ENCODE measurements at regions not wholly inside any gene's neighbourhood (a gene's known extent, or its start where the extent isn't known, plus 50 kb on each side); places are given as distances from the start of the nearest gene placed in this dataset.

DNA sequence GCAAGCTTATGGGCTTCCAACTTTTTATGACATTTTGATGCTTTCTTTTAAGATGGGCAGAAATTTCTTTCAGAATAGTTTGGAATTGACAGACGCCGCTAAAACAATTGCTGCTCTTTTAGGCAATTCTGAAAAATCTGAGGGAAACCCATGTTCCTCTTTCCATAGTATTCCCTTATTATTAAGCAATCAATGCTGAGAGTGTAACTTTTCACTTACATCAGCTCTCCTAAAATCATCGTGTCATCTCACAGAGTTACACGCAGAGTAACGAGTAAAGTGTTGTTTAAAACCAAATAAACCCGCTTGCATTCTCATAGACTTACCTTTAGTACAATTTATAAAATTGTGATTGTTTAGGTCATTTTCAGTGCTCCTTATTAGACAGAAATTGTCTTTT lies 150.6 kb downstream of the MAF start:
- Histone ChIP-seq H3K9me1 (ENCODE audit: control insufficient read depth, extremely low read depth, insufficient read depth, low read length) (no peaks in the 10 kb centered on the region), H3K27me3 (ENCODE audit: control insufficient read depth, extremely low read depth, insufficient read depth, low read length) (no peaks in the 10 kb centered on the region), H3K36me3 (ENCODE audit: control insufficient read depth in 2 of 2, extremely low read depth in 1 of 2, insufficient read depth in 2 of 2, low read length in 2 of 2) (no peaks in the 10 kb centered on the region), H3K4me1 (ENCODE audit: control insufficient read depth, extremely low read depth, insufficient read depth, low read length) (no peaks in the 10 kb centered on the region), H3K79me2 (ENCODE audit: control insufficient read depth, insufficient read depth, low read length) (no peaks in the 10 kb centered on the region), H2AFZ (ENCODE audit: control insufficient read depth, low read length) (no peak overlapping the region), H3K4me2 (ENCODE audit: control insufficient read depth, extremely low read depth, insufficient read depth, low read depth, low read length) (no peak overlapping the region), H3K9me3 (ENCODE audit: control insufficient read depth, low read depth, low read length) (no peaks in the 10 kb centered on the region), H3K27ac (ENCODE audit: control insufficient read depth, insufficient read depth, low read length) (no peak overlapping the region), H4K20me1 (ENCODE audit: control insufficient read depth, extremely low read depth, insufficient read depth, low read length) (no peaks in the 10 kb centered on the region), H3K4me3 (ENCODE audit: control insufficient read depth in 2 of 3, extremely low read depth in 1 of 3, insufficient read depth in 2 of 3, low read depth in 1 of 3, low read length in 3 of 3) (no peak overlapping the region), H3K9ac (ENCODE audit: control insufficient read depth, extremely low read depth, insufficient read depth, low read length) (no peak overlapping the region)
- no peak for DNase-seq (ENCODE audit: low read depth, low spot score)
- FAIRE-seq: no peak
- TF ChIP-seq, protein P1, sequence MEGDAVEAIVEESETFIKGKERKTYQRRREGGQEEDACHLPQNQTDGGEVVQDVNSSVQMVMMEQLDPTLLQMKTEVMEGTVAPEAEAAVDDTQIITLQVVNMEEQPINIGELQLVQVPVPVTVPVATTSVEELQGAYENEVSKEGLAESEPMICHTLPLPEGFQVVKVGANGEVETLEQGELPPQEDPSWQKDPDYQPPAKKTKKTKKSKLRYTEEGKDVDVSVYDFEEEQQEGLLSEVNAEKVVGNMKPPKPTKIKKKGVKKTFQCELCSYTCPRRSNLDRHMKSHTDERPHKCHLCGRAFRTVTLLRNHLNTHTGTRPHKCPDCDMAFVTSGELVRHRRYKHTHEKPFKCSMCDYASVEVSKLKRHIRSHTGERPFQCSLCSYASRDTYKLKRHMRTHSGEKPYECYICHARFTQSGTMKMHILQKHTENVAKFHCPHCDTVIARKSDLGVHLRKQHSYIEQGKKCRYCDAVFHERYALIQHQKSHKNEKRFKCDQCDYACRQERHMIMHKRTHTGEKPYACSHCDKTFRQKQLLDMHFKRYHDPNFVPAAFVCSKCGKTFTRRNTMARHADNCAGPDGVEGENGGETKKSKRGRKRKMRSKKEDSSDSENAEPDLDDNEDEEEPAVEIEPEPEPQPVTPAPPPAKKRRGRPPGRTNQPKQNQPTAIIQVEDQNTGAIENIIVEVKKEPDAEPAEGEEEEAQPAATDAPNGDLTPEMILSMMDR (optimal IDR thresholded peaks at IDR 0.05 in 1 of 3, IDR thresholded peaks at IDR 0.05 in 1 of 3, conservative IDR thresholded peaks at IDR 0.05 in 1 of 3; ENCODE audit: extremely low read depth in 1 of 3, insufficient read depth in 2 of 3, low read length in 3 of 3): no peak
- TF ChIP-seq EZH2 (IDR thresholded peaks at IDR 0.05; ENCODE audit: low read length): no peak
- dilution Hi-C loops (cut with MboI; ENCODE audit: extremely low pct_ligation_motif_present, low sequenced_read_pairs): no loop called here

DNA sequence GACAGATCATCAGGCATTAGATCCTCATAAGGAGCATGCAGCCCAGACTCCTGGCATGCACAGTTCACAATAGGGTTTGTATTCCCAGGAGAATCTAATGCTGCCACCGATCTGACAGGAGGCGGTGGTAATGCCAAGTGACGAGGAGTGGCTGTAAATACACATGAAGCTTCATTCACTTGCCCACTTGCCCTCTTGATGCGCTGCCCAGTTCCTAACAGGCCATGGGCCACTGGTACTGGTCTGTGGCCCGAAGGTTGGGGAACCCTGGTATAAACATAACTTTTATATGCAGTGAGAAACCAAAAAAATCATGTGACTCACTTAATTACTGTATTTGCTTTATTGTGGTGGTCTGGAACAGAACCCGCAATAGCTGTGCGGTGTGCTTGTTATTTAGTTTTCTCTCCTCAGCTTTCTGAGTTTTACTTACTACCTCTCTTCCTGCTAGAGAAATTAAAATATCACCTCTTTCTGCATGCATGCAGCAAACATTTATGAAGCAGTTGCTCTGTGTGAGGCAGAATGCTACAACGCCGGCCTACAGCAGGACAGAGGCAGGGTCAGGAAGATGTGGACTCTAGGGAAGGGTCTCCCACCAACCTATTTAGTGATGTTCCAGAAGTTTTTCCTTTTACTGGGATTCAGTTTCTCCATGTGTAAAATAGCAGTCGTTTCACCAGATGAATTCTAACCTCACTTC lies 151.3 kb downstream of the MAF start:
- no peaks in the 10 kb centered on the region for H3K4me1 ChIP-seq (ENCODE audit: control insufficient read depth, extremely low read depth, insufficient read depth, low read length)
- dilution Hi-C loops (cut with MboI; ENCODE audit: extremely low pct_ligation_motif_present, low sequenced_read_pairs): no loop called here
- DNase-seq (ENCODE audit: low read depth, low spot score): no peak
- H3K4me2 ChIP-seq (ENCODE audit: control insufficient read depth, extremely low read depth, insufficient read depth, low read depth, low read length): no peak overlapping the region
- no peak overlapping the region for H3K4me3 ChIP-seq (ENCODE audit: control insufficient read depth in 2 of 3, extremely low read depth in 1 of 3, insufficient read depth in 2 of 3, low read depth in 1 of 3, low read length in 3 of 3)
- no peak overlapping the region for H3K9ac ChIP-seq (ENCODE audit: control insufficient read depth, extremely low read depth, insufficient read depth, low read length)
- H3K9me3 ChIP-seq (ENCODE audit: control insufficient read depth, low read depth, low read length): no peaks in the 10 kb centered on the region
- H3K36me3 ChIP-seq (ENCODE audit: control insufficient read depth in 2 of 2, extremely low read depth in 1 of 2, insufficient read depth in 2 of 2, low read length in 2 of 2): no peaks in the 10 kb centered on the region
- H4K20me1 ChIP-seq (ENCODE audit: control insufficient read depth, extremely low read depth, insufficient read depth, low read length): no peaks in the 10 kb centered on the region
- FAIRE-seq: no peak
- H3K27ac ChIP-seq (ENCODE audit: control insufficient read depth, insufficient read depth, low read length): no peak overlapping the region
- no peaks in the 10 kb centered on the region for H3K27me3 ChIP-seq (ENCODE audit: control insufficient read depth, extremely low read depth, insufficient read depth, low read length)
- H3K9me1 ChIP-seq (ENCODE audit: control insufficient read depth, extremely low read depth, insufficient read depth, low read length): no peaks in the 10 kb centered on the region
- H2AFZ ChIP-seq (ENCODE audit: control insufficient read depth, low read length): no peak overlapping the region
- no peaks in the 10 kb centered on the region for H3K79me2 ChIP-seq (ENCODE audit: control insufficient read depth, insufficient read depth, low read length)
- TF ChIP-seq, protein P1 (optimal IDR thresholded peaks at IDR 0.05 in 1 of 3, IDR thresholded peaks at IDR 0.05 in 1 of 3, conservative IDR thresholded peaks at IDR 0.05 in 1 of 3; ENCODE audit: extremely low read depth in 1 of 3, insufficient read depth in 2 of 3, low read length in 3 of 3): no peak
- TF ChIP-seq EZH2 (IDR thresholded peaks at IDR 0.05; ENCODE audit: low read length): no peak

Measured in keratinocyte (primary cell).